VCaP (cell line): ENCODE measurements at regions not wholly inside any gene's neighbourhood (a gene's known extent, or its start where the extent isn't known, plus 50 kb on each side); places are given as distances from the start of the nearest gene placed in this dataset.
"Not testable (repeated sequence)": the region's sequence is repeated elsewhere in the genome, so short reads cannot be mapped to it uniquely, and the experiment has no call there.

Experiments used
- H3K27ac ChIP-seq: fragments of 450-650 bp; 2 replicates; pipeline ENCODE4 v1.5.1; 2017
- CTCF ChIP-seq: fragments of 450-650 bp; conservative IDR thresholded peaks from 2 replicates; pipeline ENCODE4 v1.5.1; 2017; ENCODE audit warnings: mild to moderate bottlenecking, moderate library complexity

GRCh38 chr14:44616204-44616603, 109.1 kb upstream of the FSCB start:
- TF ChIP-seq CTCF = no peak
- H3K27ac ChIP-seq = no peak overlapping the region

GRCh38 chr14:44613061-44613712, 106.1 kb upstream of the FSCB start:
- H3K27ac ChIP-seq = no peak overlapping the region
- no peak for TF ChIP-seq CTCF

GRCh38 chr14:44612002-44612401, 104.9 kb upstream of the FSCB start:
- TF ChIP-seq CTCF = no peak
- no peak overlapping the region for H3K27ac ChIP-seq

- no peak overlapping the region for H3K27ac ChIP-seq
- no peak for TF ChIP-seq CTCF
These were observed 102.9 kb upstream of the FSCB start for GRCh38 chr14:44609876-44610510.

GRCh38 chr14:44609201-44609600, 102.1 kb upstream of the FSCB start:
- no peak overlapping the region for H3K27ac ChIP-seq
- no peak for TF ChIP-seq CTCF

- no peak for TF ChIP-seq CTCF
- H3K27ac ChIP-seq = no peak overlapping the region
These were observed 100.6 kb upstream of the FSCB start for GRCh38 chr14:44607701-44608100.

GRCh38 chr14:44606576-44606975, 99.5 kb upstream of the FSCB start:
- TF ChIP-seq CTCF = no peak

GRCh38 chr14:44601266-44601665, 94.2 kb upstream of the FSCB start:
- not testable (repeated sequence) for H3K27ac ChIP-seq

More at GRCh38 chr14:44606576-44606975, 99.5 kb upstream of the FSCB start:
- H3K27ac ChIP-seq = no peak overlapping the region
